CD4-positive, CD25-positive, alpha-beta regulatory T cell (primary cell): ENCODE measurements at regions not wholly inside any gene's neighbourhood (a gene's known extent, or its start where the extent isn't known, plus 50 kb on each side); places are given as distances from the start of the nearest gene placed in this dataset.

Experiments
- ATAC-seq, 2 donors: fragments of 150-1000 bp; cut with Tn5 transposase; one replicate each; pipeline ENCODE4 v1.10.0; 2021; ENCODE audit warnings: low read depth in 2 of 2, moderate number of reproducible peaks in 2 of 2, moderate library complexity in 1 of 2
- DNase-seq, 3 donors: peaks; one replicate each; pipeline versions ENCODE4 v3.0.0 to v3.0.0-alpha.2; 2012 to 2022; ENCODE audit warnings: mixed read lengths in 1 of 3
- H3K27ac ChIP-seq: one replicate; pipeline ENCODE4 v1.7.0; 2013; ENCODE audit warnings: mild to moderate bottlenecking, low read length; ENCODE audit not compliant: insufficient read depth, poor library complexity, severe bottlenecking
- H3K27me3 ChIP-seq: one replicate; pipeline ENCODE4 v1.7.0; 2013; ENCODE audit warnings: low read length; ENCODE audit not compliant: control insufficient read depth, insufficient read depth
- H3K36me3 ChIP-seq: one replicate; pipeline ENCODE4 v1.7.0; 2013; ENCODE audit warnings: mild to moderate bottlenecking, low read length, moderate library complexity; ENCODE audit not compliant: control insufficient read depth, insufficient read depth
- H3K4me1 ChIP-seq: 2 replicates; pipeline ENCODE4 v1.7.0; 2013; ENCODE audit warnings: mild to moderate bottlenecking, low read length; ENCODE audit not compliant: insufficient read depth, control insufficient read depth, poor library complexity, severe bottlenecking
- H3K4me3 ChIP-seq: one replicate; pipeline ENCODE4 v1.7.0; 2013; ENCODE audit warnings: low read depth, mild to moderate bottlenecking, low read length, moderate library complexity
- H3K9me3 ChIP-seq, 2 experiments: 1 replicate in 1 of 2; 2 replicates in 1 of 2; pipeline ENCODE4 v1.7.0; 2013; ENCODE audit warnings: low read length in 2 of 2, mild to moderate bottlenecking in 1 of 2, moderate library complexity in 1 of 2; ENCODE audit not compliant: control insufficient read depth in 2 of 2
- H3K27ac Mint-ChIP-seq, 3 donors: one replicate each; pipeline ENCODE4 v1.8.0; 2020 to 2022; ENCODE audit warnings: mild to moderate bottlenecking in 3 of 3, mixed read lengths in 3 of 3, moderate library complexity in 2 of 3
- H3K27me3 Mint-ChIP-seq: one replicate; pipeline ENCODE4 v1.8.0; 2022; ENCODE audit warnings: mild to moderate bottlenecking, mixed read lengths
- H3K36me3 Mint-ChIP-seq: one replicate; pipeline ENCODE4 v1.8.0; 2020; ENCODE audit warnings: mixed read lengths
- H3K4me1 Mint-ChIP-seq, 4 donors: one replicate each; pipeline ENCODE4 v1.8.0; 2020 to 2022; ENCODE audit warnings: mixed read lengths in 4 of 4, mild to moderate bottlenecking in 1 of 4
- H3K4me3 Mint-ChIP-seq, 4 donors: one replicate each; pipeline ENCODE4 v1.8.0; 2020 to 2022; ENCODE audit warnings: mild to moderate bottlenecking in 4 of 4, mixed read lengths in 4 of 4, moderate library complexity in 3 of 4
- H3K9me3 Mint-ChIP-seq, 7 donors: one replicate each; pipeline ENCODE4 v1.8.0; 2020 to 2022; ENCODE audit warnings: mixed read lengths in 7 of 7, mild to moderate bottlenecking in 3 of 7, moderate library complexity in 2 of 7

DNA sequence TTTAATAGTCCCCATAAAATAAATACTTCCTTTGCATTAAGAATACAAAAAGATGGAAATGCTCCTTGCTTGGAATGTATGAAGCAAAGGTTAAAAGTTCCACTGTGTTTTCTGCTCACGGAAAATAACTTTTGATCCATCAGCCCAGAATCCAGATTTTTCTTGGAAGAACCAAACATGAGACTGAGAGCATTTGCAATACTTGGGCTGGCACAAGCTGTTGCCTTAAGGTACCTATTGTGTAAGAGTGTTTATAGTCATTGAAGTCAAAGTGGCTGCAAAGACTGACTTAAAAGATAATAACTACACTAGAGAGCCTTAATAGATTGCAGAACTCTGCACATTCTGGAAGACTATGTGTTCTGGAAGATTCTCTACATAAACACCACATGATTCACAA is 281.4 kb downstream of the RAB28 start:
- H3K27me3 Mint-ChIP-seq: no peaks in the 10 kb centered on the region
- no peaks in the 10 kb centered on the region for H3K27me3 ChIP-seq
- H3K9me3 ChIP-seq: no peaks in the 10 kb centered on the region
- DNase-seq: no peak
- H3K27ac ChIP-seq: no peak overlapping the region
- no peaks in the 10 kb centered on the region for H3K4me1 Mint-ChIP-seq
- H3K4me3 Mint-ChIP-seq: no peak overlapping the region
- ATAC-seq: no peak
- no peaks in the 10 kb centered on the region for H3K36me3 ChIP-seq
- H3K9me3 Mint-ChIP-seq: no peaks in the 10 kb centered on the region
- H3K4me1 ChIP-seq: no peaks in the 10 kb centered on the region
- no peaks in the 10 kb centered on the region for H3K36me3 Mint-ChIP-seq
- no peak overlapping the region for H3K27ac Mint-ChIP-seq
- no peak overlapping the region for H3K4me3 ChIP-seq

DNA sequence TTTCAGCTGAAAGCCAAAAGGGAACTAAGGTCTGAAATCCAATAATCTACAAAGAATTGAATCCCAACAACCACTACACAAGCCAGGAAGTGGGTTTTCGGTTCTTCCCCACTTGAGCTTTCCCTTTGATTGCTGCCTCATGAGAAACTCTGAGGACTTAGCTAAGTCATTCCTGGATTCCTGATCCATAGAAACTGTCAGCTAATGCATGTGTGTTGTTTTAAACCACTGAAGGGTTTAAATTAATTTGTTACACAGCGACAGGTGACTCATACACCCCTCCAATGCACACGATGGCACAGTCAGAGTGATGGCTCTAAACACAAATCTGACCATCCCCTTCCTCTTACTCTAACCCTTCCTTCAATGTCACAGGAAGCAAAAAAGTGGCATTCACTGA is 282.9 kb downstream of the RAB28 start:
- Mint-ChIP-seq H3K36me3 (no peaks in the 10 kb centered on the region), H3K4me1 (no peaks in the 10 kb centered on the region), H3K27ac (no peak overlapping the region), H3K4me3 (no peak overlapping the region), H3K9me3 (no peaks in the 10 kb centered on the region), H3K27me3 (no peaks in the 10 kb centered on the region)
- Histone ChIP-seq H3K27me3 (no peaks in the 10 kb centered on the region), H3K27ac (no peak overlapping the region), H3K4me1 (no peaks in the 10 kb centered on the region), H3K36me3 (no peaks in the 10 kb centered on the region), H3K4me3 (no peak overlapping the region), H3K9me3 (no peaks in the 10 kb centered on the region)
- no peak for DNase-seq
- ATAC-seq: no peak

DNA sequence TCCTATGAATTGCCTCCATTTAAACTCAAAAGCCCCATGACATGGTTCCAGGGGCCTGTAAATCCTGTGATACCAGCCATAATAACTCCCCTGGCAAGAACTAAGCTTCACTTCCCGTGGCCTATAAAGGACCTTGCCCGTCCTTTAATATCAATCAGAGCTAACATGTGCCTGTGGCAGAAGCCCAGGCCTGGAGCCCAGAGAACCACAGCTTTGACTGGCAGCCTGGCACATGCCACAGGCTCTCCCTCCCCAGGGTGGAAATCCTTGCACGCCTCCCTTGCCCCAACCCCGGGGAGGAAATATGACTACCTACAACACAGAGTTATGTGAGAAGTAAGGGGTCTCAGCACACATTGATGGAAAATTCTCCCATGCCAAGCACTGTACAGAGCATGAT is 287.4 kb downstream of the RAB28 start:
- H3K27ac ChIP-seq: no peak overlapping the region
- DNase-seq (no peak), ATAC-seq (no peak)
- no peaks in the 10 kb centered on the region for H3K36me3 ChIP-seq
- Mint-ChIP-seq H3K9me3 (peaks cover 0 to 4% (median 0%) of the 10 kb centered on the region in 7 donors), H3K27ac (no peak overlapping the region), H3K4me3 (no peak overlapping the region), H3K27me3 (no peaks in the 10 kb centered on the region), H3K36me3 (peaks cover 4% of the 10 kb centered on the region), H3K4me1 (no peaks in the 10 kb centered on the region)
- no peaks in the 10 kb centered on the region for H3K27me3 ChIP-seq
- no peaks in the 10 kb centered on the region for H3K9me3 ChIP-seq
- H3K4me3 ChIP-seq: no peak overlapping the region
- H3K4me1 ChIP-seq: no peaks in the 10 kb centered on the region

DNA sequence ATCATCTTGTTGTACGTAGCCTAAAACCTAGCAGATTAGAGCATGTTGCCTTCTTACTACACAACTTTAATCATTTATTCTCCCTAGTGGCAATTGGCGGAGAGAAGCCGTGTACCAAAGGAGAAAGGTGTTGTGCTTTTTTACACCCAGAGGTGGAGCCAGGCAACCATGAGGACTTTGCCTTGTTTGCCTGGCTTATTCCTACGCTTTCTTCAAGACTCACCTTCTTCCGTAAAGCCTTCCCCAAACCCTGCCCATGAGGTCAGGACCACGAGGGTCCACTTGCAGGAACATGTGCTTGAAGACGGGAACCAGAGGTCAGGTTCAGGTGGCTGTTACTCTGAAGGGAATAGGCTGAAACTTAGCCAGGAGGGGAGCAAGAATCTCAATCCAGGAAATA is 290.5 kb downstream of the RAB28 start:
- no peak overlapping the region for H3K27ac ChIP-seq
- Mint-ChIP-seq H3K4me1 (no peaks in the 10 kb centered on the region), H3K27me3 (no peaks in the 10 kb centered on the region), H3K4me3 (no peak overlapping the region), H3K27ac (no peak overlapping the region), H3K36me3 (peaks cover 4% of the 10 kb centered on the region), H3K9me3 (peaks cover 0 to 4% (median 0%) of the 10 kb centered on the region in 7 donors)
- H3K4me3 ChIP-seq: no peak overlapping the region
- no peaks in the 10 kb centered on the region for H3K4me1 ChIP-seq
- H3K9me3 ChIP-seq: no peaks in the 10 kb centered on the region
- no peaks in the 10 kb centered on the region for H3K27me3 ChIP-seq
- DNase-seq (no peak), ATAC-seq (no peak)
- no peaks in the 10 kb centered on the region for H3K36me3 ChIP-seq

DNA sequence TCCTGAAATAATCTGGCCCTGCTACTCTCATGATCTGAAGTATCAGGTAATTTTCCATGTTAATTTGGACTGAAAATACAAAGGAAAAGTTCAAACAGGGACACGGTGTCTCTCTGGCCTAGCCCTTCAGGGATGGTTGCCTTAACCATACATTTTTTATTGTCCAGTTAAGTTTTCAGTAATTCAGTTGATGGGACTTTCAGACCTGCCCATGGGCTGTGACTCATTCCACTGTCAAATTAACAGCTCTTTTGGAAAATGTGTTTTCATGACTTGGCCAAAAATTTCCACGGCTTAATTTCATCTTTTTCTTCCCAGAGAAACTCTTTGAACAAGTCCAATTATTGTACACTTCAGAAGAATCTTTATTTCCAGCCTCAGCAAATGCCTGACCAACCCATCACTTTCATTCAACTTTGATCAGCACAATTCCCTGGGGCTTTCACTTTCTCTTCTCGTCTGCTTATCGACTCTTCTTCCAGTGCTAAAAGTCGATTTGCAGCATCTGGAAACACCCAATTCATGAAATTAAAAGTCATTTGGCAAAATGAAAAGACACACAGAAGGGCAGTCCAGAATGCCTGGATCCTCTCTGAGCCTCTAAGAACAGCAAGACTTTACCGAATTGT is 293.9 kb downstream of the RAB28 start:
- no peak overlapping the region for H3K4me3 ChIP-seq
- ATAC-seq (no peak), DNase-seq (no peak)
- H3K4me1 Mint-ChIP-seq: no peaks in the 10 kb centered on the region
- H3K4me1 ChIP-seq: no peaks in the 10 kb centered on the region
- no peak overlapping the region for H3K27ac ChIP-seq
- H3K27me3 ChIP-seq: no peaks in the 10 kb centered on the region
- peaks cover 1 to 7% (median 4%) of the 10 kb centered on the region in 7 donors for H3K9me3 Mint-ChIP-seq
- H3K36me3 Mint-ChIP-seq: peaks cover 4% of the 10 kb centered on the region
- H3K4me3 Mint-ChIP-seq: no peak overlapping the region
- H3K27me3 Mint-ChIP-seq: no peaks in the 10 kb centered on the region
- H3K9me3 ChIP-seq: no peaks in the 10 kb centered on the region
- H3K27ac Mint-ChIP-seq: no peak overlapping the region
- no peaks in the 10 kb centered on the region for H3K36me3 ChIP-seq

DNA sequence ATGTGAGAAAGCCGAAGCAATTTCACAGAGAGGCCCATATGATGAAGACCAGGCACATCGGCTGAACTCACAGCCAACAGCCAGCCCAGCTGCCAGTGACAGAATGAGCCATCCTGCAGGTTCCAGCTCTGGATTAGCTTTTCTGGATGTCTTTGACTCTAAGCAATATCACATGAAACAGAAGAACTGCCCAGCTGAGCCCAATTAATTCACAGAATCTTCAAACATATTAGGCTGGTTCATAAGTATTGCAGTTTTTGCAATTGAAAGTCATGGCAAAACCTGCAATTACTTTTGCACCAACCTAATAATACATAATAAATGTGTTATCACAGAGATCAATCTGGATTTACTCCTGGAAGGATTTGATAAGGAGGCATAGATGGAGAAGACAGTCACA is 299.9 kb downstream of the RAB28 start:
- ATAC-seq: no peak
- Mint-ChIP-seq H3K4me3 (no peak overlapping the region), H3K27me3 (no peaks in the 10 kb centered on the region), H3K4me1 (no peaks in the 10 kb centered on the region), H3K36me3 (no peaks in the 10 kb centered on the region), H3K9me3 (peaks cover 0 to 8% (median 3%) of the 10 kb centered on the region in 7 donors), H3K27ac (no peak overlapping the region)
- H3K27ac ChIP-seq: no peak overlapping the region
- no peaks in the 10 kb centered on the region for H3K27me3 ChIP-seq
- no peak overlapping the region for H3K4me3 ChIP-seq
- no peaks in the 10 kb centered on the region for H3K9me3 ChIP-seq
- H3K4me1 ChIP-seq: no peaks in the 10 kb centered on the region
- no peak for DNase-seq
- no peaks in the 10 kb centered on the region for H3K36me3 ChIP-seq

DNA sequence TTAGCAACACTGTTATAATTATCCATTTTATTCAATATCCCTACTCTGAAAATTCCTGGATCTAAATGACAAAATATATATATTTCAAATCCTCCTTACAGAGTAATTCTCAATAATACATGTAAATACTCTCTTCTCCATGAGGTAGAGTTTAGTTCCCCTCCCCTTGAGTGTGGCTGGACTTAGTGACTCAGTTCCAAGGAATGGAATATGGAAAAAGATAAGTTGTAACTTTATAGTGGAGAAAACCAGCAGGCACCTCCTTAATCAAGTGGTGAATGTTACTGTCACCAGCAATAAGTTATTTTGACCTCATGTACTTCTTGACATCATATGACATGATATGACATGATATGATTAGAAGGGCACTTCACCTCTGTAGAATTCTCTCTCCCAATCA is 302.0 kb downstream of the RAB28 start:
- H3K9me3 ChIP-seq: no peaks in the 10 kb centered on the region

DNA sequence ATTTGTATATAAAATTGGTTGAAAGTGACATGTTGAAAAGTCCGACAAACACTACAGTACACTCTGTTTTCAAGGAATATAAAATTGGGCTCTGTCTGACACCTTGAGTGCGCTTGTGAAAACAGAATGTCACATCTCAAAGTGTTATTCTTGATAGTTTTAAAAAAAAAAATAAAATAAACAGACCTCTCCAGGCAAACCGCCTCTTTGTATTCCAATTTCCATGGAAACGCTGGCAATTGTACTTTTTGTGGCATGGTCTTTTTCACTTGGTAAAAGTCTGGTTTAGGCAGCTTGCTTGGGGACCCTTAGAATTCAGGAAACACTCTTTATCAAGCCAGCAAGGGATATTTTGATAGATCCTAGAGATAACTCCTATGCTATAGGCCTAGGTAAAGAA is 302.5 kb downstream of the RAB28 start:
- Histone ChIP-seq H3K4me1 (no peaks in the 10 kb centered on the region), H3K9me3 (no peaks in the 10 kb centered on the region), H3K27me3 (no peaks in the 10 kb centered on the region), H3K27ac (no peak overlapping the region), H3K36me3 (no peaks in the 10 kb centered on the region), H3K4me3 (no peak overlapping the region)
- no peaks in the 10 kb centered on the region for H3K36me3 Mint-ChIP-seq
- no peaks in the 10 kb centered on the region for H3K4me1 Mint-ChIP-seq
- no peaks in the 10 kb centered on the region for H3K27me3 Mint-ChIP-seq
- DNase-seq: no peak
- no peak overlapping the region for H3K4me3 Mint-ChIP-seq
- H3K9me3 Mint-ChIP-seq: peaks cover 0 to 6% (median 3%) of the 10 kb centered on the region in 7 donors
- ATAC-seq: no peak
- no peak overlapping the region for H3K27ac Mint-ChIP-seq

More for the DNA sequence above, 302.0 kb downstream of the RAB28 start:
- Histone ChIP-seq H3K27me3 (no peaks in the 10 kb centered on the region), H3K27ac (no peak overlapping the region), H3K36me3 (no peaks in the 10 kb centered on the region), H3K4me3 (no peak overlapping the region), H3K4me1 (no peaks in the 10 kb centered on the region)
- no peaks in the 10 kb centered on the region for H3K36me3 Mint-ChIP-seq
- H3K9me3 Mint-ChIP-seq: peaks cover 0 to 8% (median 3%) of the 10 kb centered on the region in 7 donors
- ATAC-seq (no peak), DNase-seq (no peak)
- H3K27me3 Mint-ChIP-seq: no peaks in the 10 kb centered on the region
- no peak overlapping the region for H3K4me3 Mint-ChIP-seq
- no peak overlapping the region for H3K27ac Mint-ChIP-seq
- no peaks in the 10 kb centered on the region for H3K4me1 Mint-ChIP-seq
